KBM-7 (cell line): ENCODE measurements at regions not wholly inside any gene's neighbourhood (a gene's known extent, or its start where the extent isn't known, plus 50 kb on each side); places are given as distances from the start of the nearest gene placed in this dataset.

ENCODE experiments used
- DNase-seq: peaks from one replicate; pipeline ENCODE4 v3.0.0-alpha.2; 2015
- in situ Hi-C: fragments of 300-500 bp; cut with MboI; formaldehyde crosslinking; loops from 2 replicates; pipeline ENCODE4 v1.14.3; 2020; ENCODE audit warnings: low sequenced_read_pairs, low pct_unique_long_range_greater_than_20kb, mixed read lengths

GRCh38 chr12:93163260-93164036, 214.3 kb upstream of the NUDT4 start:
- in situ Hi-C loops, result no loop called here
- no peak for DNase-seq

GRCh38 chr12:93164103-93164880, 213.4 kb upstream of the NUDT4 start:
- in situ Hi-C loops, result no loop called here
- DNase-seq, result no peak

GRCh38 chr12:93165384-93165932, 212.3 kb upstream of the NUDT4 start:
- no peak for DNase-seq
- in situ Hi-C loops, result no loop called here

- in situ Hi-C loops, result no loop called here
Observed at GRCh38 chr12:93166541-93167307, 211.0 kb upstream of the NUDT4 start.

GRCh38 chr12:93167331-93167730, 210.4 kb upstream of the NUDT4 start:
- in situ Hi-C loops, result no loop called here
- no peak for DNase-seq

More at GRCh38 chr12:93166541-93167307, 211.0 kb upstream of the NUDT4 start:
- DNase-seq, result no peak

- peak; percentile 55 for DNase-seq
- in situ Hi-C loops, result no loop called here
Observed at GRCh38 chr12:93167841-93168492, 209.8 kb upstream of the NUDT4 start.

- DNase-seq, result no peak
- in situ Hi-C loops, result no loop called here
Observed at GRCh38 chr12:93168751-93169150, 209.0 kb upstream of the NUDT4 start.

GRCh38 chr12:93169536-93169935, 208.2 kb upstream of the NUDT4 start:
- no peak for DNase-seq
- in situ Hi-C loops, result no loop called here

GRCh38 chr12:93170928-93171327, 206.8 kb upstream of the NUDT4 start:
- in situ Hi-C loops, result no loop called here
- DNase-seq, result no peak

GRCh38 chr12:93173178-93173957, 204.4 kb upstream of the NUDT4 start:
- no peak for DNase-seq
- in situ Hi-C loops, result no loop called here

- DNase-seq, result no peak
- in situ Hi-C loops, result no loop called here
Observed at GRCh38 chr12:93174048-93174447, 203.7 kb upstream of the NUDT4 start.

GRCh38 chr12:93174473-93174872, 203.3 kb upstream of the NUDT4 start:
- no peak for DNase-seq
- in situ Hi-C loops, result no loop called here

GRCh38 chr12:93176165-93176564, 201.6 kb upstream of the NUDT4 start:
- DNase-seq, result no peak
- in situ Hi-C loops, result no loop called here

- DNase-seq, result no peak
- in situ Hi-C loops, result no loop called here
Observed at GRCh38 chr12:93176610-93177126, 201.1 kb upstream of the NUDT4 start.

- in situ Hi-C loops, result no loop called here
- no peak for DNase-seq
Observed at GRCh38 chr12:93177208-93178153, 200.2 kb upstream of the NUDT4 start.

GRCh38 chr12:93178154-93178878, 199.4 kb upstream of the NUDT4 start:
- in situ Hi-C loops, result no loop called here

More at GRCh38 chr12:93178154-93178878, 199.4 kb upstream of the NUDT4 start:
- no peak for DNase-seq
